ENCODE measurements at regions not wholly inside any gene's neighbourhood (a gene's known extent, or its start where the extent isn't known, plus 50 kb on each side); places are given as distances from the start of the nearest gene placed in this dataset.
"Not testable (repeated sequence)": the region's sequence is repeated elsewhere in the genome, so short reads cannot be mapped to it uniquely, and the experiment has no call there.

DNA sequence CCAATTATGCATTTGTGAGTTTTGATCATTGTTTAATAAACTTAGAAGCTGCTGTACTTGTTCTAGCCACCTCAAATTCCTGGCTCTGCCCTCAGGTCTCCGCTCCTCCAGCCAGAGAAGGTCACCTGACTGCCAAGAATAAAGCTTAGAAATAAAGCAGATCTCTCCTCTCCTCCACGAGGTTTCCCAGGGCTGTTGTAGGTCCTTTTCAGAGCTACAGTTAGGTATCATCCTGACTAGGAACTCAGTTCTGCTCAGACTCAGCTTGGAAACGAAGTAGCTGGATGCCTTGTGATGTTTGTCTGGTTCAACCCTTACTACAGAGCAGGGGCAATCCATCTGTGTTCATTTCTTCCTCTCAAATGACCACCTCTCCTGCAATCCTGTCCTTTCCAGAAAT lies 79.1 kb upstream of the RAPGEF2 start:
- in situ Hi-C loops (cut with HindIII; ENCODE audit: low pct_unique_long_range_greater_than_20kb, low sequenced_read_pairs): no loop called here
- no peak for DNase-seq (ENCODE audit: low read depth)

DNA sequence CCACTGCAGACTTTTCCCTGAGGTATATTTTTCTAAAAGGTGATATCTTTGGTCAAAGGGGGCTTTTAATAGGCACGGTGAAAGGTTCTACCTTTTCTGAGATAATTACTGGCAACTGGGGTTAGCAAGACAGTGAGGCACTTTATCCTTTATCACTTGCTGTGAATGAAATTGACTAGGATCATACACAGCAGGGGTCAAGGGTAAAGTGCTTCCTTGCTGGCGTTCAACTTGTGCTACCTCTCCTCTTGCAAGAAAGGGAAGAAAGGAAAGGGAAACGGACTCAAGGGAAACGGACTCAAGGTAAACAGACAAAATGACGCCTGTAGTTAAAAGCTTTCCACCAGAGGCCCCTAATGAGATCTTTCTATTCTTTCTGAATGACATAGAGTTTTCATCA lies 78.6 kb upstream of the RAPGEF2 start:
- in situ Hi-C loops (cut with HindIII; ENCODE audit: low pct_unique_long_range_greater_than_20kb, low sequenced_read_pairs): no loop called here
- DNase-seq (ENCODE audit: low read depth): no peak

GRCh38 chr4:159024828-159025227 lies 78.1 kb upstream of the RAPGEF2 start:
- in situ Hi-C loops (cut with HindIII; ENCODE audit: low pct_unique_long_range_greater_than_20kb, low sequenced_read_pairs): no loop called here
- no peak for DNase-seq (ENCODE audit: low read depth)

DNA sequence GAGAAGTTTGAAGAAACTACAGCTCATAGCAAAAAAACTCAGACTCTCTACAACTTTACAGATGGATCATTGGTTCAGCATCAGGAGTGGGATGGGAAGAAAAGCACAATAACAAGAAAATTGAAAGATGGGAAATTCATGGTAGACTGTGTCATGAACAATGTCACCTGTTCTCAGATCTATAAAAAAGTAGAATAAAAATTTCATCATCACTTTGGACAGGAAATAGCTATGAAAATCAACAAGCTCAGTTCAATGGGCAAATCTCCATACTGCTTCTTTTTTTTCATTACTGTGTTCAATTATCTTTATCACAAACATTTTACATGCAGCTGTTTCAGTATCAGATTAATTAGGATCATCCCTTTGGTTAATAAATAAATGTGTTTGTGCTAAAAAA lies 76.5 kb upstream of the RAPGEF2 start:
- in situ Hi-C loops (cut with HindIII; ENCODE audit: low pct_unique_long_range_greater_than_20kb, low sequenced_read_pairs): no loop called here
- no peak for DNase-seq (ENCODE audit: low read depth)

GRCh38 chr4:159027535-159027934 lies 75.3 kb upstream of the RAPGEF2 start:
- in situ Hi-C loops (cut with HindIII; ENCODE audit: low pct_unique_long_range_greater_than_20kb, low sequenced_read_pairs): no loop called here
- no peak for DNase-seq (ENCODE audit: low read depth)

- in situ Hi-C loops (cut with HindIII; ENCODE audit: low pct_unique_long_range_greater_than_20kb, low sequenced_read_pairs): no loop called here
- no peak for DNase-seq (ENCODE audit: low read depth)
Measured at GRCh38 chr4:159029481-159029880, 73.4 kb upstream of the RAPGEF2 start.

GRCh38 chr4:159030297-159030696 lies 72.6 kb upstream of the RAPGEF2 start:
- DNase-seq (ENCODE audit: low read depth); in situ Hi-C loops (cut with HindIII; ENCODE audit: low pct_unique_long_range_greater_than_20kb, low sequenced_read_pairs): not testable (repeated sequence)

GRCh38 chr4:159035570-159035969 lies 67.3 kb upstream of the RAPGEF2 start:
- in situ Hi-C loops (cut with HindIII; ENCODE audit: low pct_unique_long_range_greater_than_20kb, low sequenced_read_pairs): no loop called here
- no peak for DNase-seq (ENCODE audit: low read depth)

- DNase-seq (ENCODE audit: low read depth): no peak
- in situ Hi-C loops (cut with HindIII; ENCODE audit: low pct_unique_long_range_greater_than_20kb, low sequenced_read_pairs): no loop called here
Measured at GRCh38 chr4:159038536-159038935, 64.3 kb upstream of the RAPGEF2 start.

- in situ Hi-C loops (cut with HindIII; ENCODE audit: low pct_unique_long_range_greater_than_20kb, low sequenced_read_pairs): no loop called here
- no peak for DNase-seq (ENCODE audit: low read depth)
Measured at GRCh38 chr4:159041054-159042034, 61.5 kb upstream of the RAPGEF2 start.

DNA sequence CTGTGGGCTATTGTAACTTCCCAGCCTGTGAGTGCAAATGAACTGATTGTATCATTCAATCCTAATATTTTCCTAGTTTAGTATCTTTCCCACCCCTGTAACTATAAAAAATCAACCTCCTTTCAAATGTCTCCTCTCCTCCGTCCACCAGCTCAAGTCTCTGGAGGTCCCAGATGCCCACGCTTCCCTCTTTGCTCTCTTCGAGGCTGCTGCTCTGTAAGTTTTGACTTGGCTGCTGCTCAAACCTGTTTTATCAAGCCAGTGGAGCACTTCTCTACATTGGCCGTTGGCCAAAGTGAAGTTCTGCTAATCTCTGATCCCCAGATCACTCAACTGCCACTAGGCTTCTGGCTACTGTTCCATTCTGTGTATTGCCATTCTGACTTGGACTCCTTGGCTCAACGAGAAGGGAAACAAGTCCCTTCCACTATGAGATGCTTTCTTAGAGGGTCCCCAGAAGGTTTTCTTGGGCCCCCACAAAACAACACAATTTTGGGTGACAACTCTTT lies 60.7 kb upstream of the RAPGEF2 start:
- no peak for DNase-seq (ENCODE audit: low read depth)

DNA sequence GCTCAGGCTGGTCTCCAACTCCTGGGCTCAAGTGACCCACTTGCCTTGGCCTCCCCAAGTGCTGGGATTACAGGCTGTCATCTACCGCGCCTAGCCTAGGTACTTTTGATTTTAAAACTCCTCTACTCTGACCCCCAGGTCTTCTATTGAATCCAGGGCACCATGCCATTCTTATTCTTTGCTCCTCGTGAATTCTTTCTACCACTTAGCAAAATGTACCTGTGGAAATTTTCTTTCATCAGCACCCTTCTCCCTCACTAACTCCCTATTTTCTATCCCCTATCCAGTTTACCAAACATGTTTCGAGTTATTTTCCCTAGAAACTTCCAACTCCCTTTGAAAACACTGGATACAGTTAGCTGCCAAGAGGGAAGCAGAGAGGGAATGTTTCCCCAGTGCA lies 60.0 kb upstream of the RAPGEF2 start:
- DNase-seq (ENCODE audit: low read depth): no peak
- in situ Hi-C loops (cut with HindIII; ENCODE audit: low pct_unique_long_range_greater_than_20kb, low sequenced_read_pairs): no loop called here

More for the DNA sequence above, 60.7 kb upstream of the RAPGEF2 start:
- in situ Hi-C loops (cut with HindIII; ENCODE audit: low pct_unique_long_range_greater_than_20kb, low sequenced_read_pairs): no loop called here

DNA sequence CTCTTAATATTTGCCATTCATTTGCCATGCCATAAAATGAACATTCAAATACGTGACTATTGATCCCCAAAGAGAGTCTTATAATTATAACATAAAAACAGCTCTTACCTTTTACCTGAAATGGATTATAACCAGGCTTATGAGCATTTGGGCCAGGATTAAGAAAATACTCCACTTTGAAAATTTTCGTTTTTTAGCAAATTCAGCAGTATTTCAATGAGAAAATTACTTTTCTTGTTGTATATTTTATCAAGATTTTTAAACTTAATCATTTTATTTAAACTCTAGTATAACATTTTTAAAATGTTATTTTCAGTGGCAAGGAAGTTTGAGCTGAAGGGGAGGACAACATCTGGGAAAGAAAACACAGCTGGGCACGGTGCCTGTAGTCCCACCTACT lies 59.0 kb upstream of the RAPGEF2 start:
- in situ Hi-C loops (cut with HindIII; ENCODE audit: low pct_unique_long_range_greater_than_20kb, low sequenced_read_pairs): no loop called here
- no peak for DNase-seq (ENCODE audit: low read depth)

DNA sequence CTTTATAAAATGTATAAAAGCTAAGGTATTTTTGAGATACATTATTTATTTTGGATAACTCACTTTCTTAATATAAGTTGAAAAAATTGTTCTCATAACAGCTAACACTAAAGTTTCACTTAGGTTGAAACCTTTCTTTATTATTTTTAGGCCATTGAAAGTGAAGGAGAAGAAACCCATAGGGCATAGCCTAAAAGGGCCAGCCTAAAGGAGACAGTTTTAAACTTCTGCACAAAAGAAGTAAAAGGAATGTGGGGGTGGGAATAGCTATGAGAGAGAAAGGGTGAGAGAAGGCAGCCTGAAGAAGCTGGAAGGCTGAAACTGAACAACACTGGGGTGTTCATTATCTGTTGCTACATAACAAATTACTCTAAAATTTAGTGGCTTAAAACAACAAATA lies 57.6 kb upstream of the RAPGEF2 start:
- in situ Hi-C loops (cut with HindIII; ENCODE audit: low pct_unique_long_range_greater_than_20kb, low sequenced_read_pairs): no loop called here
- no peak for DNase-seq (ENCODE audit: low read depth)

DNA sequence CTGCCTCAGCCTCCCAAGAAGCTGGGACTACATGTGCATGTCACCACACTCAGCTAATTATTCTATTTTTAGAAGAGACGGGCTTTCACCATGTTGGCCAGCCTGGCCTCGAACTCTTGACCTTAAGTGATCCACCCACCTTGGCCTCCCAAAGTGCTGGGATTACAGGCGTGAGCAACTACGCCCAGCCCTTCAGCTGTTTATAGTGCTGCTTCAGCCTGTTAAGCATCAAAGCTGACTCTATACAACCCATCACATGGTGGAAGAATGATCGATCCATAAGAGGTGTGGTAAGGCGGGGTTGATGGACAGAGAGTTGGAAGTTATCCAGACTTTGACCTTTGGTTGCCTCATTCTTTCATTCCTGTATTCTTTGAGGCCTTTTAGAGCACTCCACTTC lies 56.2 kb upstream of the RAPGEF2 start:
- in situ Hi-C loops (cut with HindIII; ENCODE audit: low pct_unique_long_range_greater_than_20kb, low sequenced_read_pairs): no loop called here
- no peak for DNase-seq (ENCODE audit: low read depth)

DNA sequence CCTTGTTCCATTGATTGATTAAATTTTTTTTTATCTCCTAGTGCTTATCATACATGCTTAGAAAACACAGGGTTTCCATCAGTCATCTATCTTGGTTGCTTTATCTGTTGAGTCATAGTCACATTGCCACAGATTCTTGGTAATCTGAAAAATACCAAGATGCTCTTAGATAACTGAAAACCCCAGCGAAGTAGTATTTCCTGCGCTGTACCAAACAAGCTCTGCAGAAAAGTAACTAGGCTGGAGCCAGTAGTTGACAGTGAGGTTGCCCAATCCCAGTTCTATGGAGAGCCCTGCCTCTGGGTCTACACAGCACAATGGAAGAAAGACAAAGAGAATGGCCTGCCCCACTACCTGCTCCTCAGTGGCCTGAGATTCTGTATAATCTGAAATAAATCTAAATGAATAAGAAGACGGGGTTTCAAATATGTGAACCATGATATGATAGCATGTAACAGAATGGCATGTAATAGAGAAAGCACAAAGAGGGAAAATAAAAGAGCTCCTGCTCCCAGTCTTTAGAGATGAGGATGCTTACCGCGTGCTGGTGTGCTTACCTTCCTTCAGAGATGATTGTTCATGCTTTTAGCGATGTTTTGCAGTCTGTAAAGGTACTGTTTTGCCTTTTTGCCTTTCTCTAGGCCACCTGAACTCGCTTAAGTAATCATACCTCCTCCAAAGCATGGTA lies 55.3 kb upstream of the RAPGEF2 start:
- in situ Hi-C loops (cut with HindIII; ENCODE audit: low pct_unique_long_range_greater_than_20kb, low sequenced_read_pairs): no loop called here
- no peak for DNase-seq (ENCODE audit: low read depth)

GRCh38 chr4:159048166-159048886 lies 54.6 kb upstream of the RAPGEF2 start:
- DNase-seq (ENCODE audit: low read depth): no peak
- in situ Hi-C loops (cut with HindIII; ENCODE audit: low pct_unique_long_range_greater_than_20kb, low sequenced_read_pairs): no loop called here

DNA sequence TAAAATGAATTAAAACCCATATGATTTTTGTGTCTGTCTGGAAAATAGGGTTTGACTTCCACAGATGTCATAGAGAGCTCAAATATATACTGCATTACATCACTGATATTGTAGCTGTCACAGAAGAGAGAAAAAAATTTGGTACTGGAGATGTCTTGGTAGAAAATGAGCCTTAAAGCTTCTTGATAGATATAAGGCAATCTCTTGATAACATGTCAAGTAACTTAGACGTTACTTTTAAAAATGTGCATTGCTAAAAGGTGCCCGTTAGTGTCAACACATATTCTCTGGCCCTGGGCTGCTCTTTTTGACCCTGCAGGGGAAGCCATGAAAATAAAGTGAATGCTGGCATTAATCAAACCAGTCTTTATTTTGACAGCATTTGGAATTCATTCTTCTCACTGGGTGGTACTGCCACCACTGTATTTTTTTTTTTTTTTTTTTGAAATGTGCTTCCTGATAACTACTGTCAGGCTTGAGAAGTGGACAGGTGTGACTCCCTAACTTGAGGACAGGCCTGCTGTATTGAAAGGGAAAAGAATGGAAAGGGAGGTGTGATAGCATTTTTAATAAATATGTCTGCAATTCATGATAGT lies 53.0 kb upstream of the RAPGEF2 start:
- in situ Hi-C loops (cut with HindIII; ENCODE audit: low pct_unique_long_range_greater_than_20kb, low sequenced_read_pairs): no loop called here
- no peak for DNase-seq (ENCODE audit: low read depth)
